ENCODE measurements at regions not wholly inside any gene's neighbourhood (a gene's known extent, or its start where the extent isn't known, plus 50 kb on each side); places are given as distances from the start of the nearest gene placed in this dataset.
A peak's percentile ranks its signal among the peaks of the same experiment; 100 is the strongest.
"Not testable (repeated sequence)": the region's sequence is repeated elsewhere in the genome, so short reads cannot be mapped to it uniquely, and the experiment has no call there.

- DNase-seq: no peak
Observed at GRCh38 chr3:30305021-30305420, 301.4 kb upstream of the TGFBR2 start.

DNA sequence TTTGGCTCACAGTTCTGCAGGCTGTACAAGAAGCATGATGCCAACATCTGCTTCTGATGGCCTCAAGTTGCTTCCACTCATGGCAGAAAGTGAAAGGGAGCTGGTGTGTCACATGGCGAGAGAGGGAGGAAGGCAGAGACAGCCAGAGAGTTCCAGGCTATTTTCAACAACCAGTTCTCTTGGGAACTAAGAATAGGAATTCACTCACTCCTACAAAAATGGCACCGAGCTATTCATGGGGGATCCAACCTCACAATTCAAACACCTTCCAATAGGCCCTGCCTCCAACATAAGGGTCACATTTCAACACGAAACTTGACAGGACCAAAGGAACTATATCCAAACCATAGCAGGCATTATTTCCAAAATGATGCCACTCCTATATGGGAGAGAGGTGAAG lies 299.5 kb upstream of the TGFBR2 start:
- DNase-seq: no peak

DNA sequence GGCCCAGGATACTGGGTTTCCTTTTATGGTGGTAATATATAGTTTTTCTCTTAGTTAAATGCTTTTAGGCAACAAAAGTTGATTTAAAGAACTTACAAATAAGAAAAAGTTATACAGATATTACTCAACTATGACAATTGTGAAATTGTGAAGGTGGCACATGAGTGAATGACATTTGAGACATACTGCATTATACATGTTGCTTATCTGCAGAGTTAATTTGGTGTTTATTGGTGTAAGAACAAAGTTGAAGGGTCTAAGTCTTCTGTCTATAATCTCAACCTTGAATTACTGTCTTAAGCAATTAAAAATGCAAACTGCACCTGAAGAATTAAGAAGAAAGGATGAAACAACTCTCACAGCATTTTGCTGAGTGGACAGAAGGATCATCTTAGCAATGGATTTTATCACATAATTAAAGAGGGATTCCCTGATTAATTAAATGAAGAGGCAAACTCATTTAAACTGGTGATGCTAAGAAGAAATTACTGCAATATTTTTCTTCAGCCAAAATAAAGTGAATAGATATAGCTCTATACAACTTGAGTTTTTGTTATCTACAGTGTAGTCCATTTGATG lies 298.9 kb upstream of the TGFBR2 start:
- no peak for DNase-seq

- peak; percentile 51 for DNase-seq
Observed at GRCh38 chr3:30308131-30308530, 298.3 kb upstream of the TGFBR2 start.

DNA sequence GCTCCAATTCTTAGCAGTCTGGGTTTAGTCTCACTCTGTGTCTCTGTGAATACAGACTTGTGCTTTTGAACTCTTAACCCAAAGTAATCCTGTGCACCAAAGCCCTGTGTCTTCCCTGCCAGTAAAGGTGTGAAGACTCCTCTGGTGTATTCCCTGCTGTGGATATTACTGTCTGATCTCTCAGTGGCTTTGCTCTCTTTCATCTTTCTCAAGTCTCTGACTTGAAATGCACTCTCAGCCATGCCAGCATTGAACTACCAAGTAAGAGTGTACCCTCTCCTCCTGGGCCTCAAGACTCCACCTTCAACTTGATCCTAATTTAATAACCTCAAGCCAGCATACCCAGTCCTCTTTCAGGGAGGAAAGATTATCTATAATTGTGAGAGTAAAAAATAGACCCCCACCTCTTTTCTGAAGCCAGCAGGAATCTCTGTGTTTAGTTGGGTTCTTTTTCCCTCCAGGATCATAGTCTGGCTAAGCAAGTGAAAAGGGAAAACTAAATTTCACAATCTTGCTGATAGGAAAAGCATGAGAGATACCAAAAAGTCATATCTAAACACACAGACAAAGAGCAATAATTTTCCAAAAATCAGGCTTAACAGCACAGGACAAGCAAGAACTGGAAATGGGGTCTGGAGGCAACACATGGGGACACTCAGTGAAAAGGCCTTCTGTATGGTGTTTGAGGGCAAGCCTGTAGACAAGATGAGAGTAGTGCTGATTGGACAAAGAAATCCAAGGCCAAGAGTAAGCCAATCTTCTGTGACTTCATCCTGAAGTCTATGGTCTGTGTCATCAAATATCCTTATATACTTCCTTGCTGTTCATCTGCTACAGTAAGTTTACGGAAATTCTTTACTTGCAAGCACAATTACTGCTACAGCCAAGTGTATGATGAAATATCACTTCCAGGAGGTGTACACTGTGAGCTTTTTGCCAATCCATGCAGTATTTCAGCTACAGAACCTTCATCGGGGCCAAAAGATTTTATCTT lies 296.1 kb upstream of the TGFBR2 start:
- DNase-seq: peak; percentile 71

GRCh38 chr3:30311781-30312180 lies 294.6 kb upstream of the TGFBR2 start:
- DNase-seq: no peak

- DNase-seq: no peak
Observed at GRCh38 chr3:30313840-30314239, 292.6 kb upstream of the TGFBR2 start.

- DNase-seq: no peak
Observed at GRCh38 chr3:30314757-30315325, 291.6 kb upstream of the TGFBR2 start.

DNA sequence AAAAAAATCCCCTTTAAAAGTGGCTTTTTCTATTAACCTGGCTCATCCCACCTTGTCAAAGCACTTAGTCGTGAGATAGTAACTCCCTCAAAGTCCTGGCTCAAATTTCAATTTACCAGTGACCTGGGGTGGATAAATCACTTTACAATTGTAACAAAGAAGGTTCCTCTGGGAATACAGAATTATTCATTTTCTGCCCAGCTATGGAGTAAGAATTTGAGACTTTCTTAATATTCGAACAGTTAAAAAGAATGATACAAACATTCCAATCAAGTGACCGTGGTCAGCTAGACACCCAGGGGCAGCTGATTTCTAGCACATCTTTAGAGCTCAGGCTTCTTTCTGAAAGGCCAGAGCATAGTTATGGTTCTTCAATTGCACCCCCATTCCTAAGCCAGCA lies 291.0 kb upstream of the TGFBR2 start:
- peak; percentile 82 for DNase-seq

- DNase-seq: no peak
Observed at GRCh38 chr3:30317561-30317960, 288.8 kb upstream of the TGFBR2 start.

GRCh38 chr3:30318110-30318509 lies 288.3 kb upstream of the TGFBR2 start:
- no peak for DNase-seq

- DNase-seq: peak; percentile 62
Observed at GRCh38 chr3:30319713-30320112, 286.7 kb upstream of the TGFBR2 start.

- no peak for DNase-seq
Observed at GRCh38 chr3:30320392-30320791, 286.0 kb upstream of the TGFBR2 start.

DNA sequence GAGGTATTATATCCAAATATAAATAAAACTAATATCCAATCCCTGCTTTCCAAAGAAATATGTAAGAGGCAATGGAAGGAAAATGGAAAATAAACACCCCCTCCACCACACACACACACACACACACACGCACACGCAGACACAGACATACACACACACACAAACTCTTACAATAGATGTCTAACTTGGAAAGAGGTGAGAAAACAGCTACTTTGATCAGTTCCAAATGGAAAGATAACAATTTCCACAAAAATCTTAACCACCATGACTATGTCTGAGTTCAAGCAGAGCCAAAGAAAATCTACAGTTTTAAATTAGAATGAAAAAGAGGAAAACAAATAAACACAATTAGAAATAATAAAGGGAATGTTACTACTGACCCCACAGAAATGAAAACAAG lies 285.3 kb upstream of the TGFBR2 start:
- DNase-seq: no peak

DNA sequence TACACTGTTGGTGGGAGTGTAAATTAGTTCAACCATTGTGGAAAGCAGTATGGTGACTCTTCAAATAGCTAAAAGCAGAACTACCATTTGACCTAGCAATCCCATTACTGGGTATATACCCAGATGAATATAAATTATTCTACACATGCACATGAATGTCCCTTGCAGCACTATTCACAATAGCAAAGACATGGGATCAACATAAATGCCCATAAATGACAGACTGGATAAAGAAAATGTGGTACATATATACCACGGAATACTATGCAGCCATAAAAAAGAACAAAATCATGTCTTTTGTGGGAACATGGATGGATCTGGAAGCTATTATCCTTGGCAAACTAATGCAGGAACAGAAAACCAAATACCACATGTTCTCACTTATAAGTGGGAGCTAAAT lies 282.8 kb upstream of the TGFBR2 start:
- DNase-seq: not testable (repeated sequence)

DNA sequence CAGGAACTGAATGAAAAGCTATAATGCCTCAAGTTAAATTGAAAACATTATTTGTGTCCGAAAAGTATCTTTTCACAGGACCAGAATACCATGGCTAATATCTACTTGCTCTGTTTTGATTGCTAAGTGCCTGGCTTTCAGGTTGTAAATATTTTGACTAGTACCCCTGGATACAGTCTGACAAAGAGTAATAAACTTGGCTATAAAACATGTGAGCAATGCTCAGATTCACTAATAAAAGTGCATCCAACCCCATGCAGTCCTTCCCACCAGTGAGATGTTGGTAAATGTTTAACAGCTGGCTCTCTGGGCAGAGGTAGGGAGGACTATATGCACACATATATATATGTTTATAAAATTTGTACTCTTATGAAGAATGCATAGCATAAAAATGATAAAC lies 281.8 kb upstream of the TGFBR2 start:
- DNase-seq: no peak

- DNase-seq: not testable (repeated sequence)
Observed at GRCh38 chr3:30327976-30328375, 278.4 kb upstream of the TGFBR2 start.

- DNase-seq: not testable (repeated sequence)
Observed at GRCh38 chr3:30328935-30329334, 277.5 kb upstream of the TGFBR2 start.

- no peak for DNase-seq
Observed at GRCh38 chr3:30331519-30331918, 274.9 kb upstream of the TGFBR2 start.

DNA sequence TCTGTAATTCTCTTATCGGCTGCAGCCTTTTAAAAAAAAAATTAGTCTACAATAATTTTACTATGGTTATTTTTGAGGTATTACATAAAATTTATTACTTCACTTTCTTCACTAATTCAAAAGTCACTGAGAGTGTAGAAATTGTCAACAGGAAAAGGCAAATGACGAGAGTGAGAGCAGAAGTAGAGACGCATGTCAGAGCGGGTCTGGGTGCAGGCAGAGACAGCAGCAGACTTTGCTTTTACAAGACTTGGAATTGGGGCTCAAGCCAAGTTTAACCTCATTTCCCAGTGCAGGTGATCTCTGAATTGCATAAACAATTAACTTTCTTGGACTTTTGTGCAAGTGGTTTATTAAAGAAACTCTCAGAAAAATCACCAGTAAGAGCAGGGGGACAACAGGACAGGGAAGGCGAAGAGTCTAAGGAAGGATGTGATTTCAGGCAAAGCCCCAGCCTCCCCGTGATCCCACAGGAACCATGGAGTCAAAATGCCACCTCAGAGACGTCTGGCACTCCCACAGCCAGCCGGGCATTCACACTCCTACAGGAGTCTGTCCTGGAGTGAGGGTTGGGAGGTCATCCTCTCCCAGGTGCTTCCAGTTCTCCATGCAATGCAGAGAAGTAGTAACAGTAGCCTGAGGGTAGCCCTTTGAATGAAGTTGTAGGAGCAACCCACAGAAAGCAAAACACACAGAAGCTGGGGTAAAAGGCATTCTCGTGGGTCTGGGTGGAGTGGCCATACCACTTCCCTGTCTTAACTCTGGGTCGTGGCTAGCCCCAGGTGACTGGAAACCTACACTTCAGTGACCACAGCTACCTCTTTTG lies 274.0 kb upstream of the TGFBR2 start:
- DNase-seq: no peak

DNA sequence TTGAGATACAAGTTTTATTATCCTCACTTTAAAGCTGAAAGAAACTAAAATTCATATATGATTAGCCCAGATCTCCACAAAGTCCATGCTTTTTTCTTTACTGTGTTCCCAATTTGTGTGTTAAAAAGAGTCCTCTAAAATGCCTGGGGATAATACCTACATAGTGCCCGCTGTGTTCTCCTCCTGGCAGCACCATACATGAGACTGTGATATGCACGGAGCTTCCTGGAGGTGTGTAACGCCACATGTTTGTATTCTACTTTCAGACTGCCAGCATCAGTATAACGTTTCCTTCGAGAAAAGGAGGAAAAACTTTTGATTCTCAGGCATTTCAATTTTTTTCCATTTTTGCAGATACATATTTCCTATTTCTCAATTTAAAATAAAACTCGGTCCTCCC lies 273.3 kb upstream of the TGFBR2 start:
- DNase-seq: no peak

GRCh38 chr3:30333903-30334302 lies 272.5 kb upstream of the TGFBR2 start:
- peak; percentile 48 for DNase-seq

DNA sequence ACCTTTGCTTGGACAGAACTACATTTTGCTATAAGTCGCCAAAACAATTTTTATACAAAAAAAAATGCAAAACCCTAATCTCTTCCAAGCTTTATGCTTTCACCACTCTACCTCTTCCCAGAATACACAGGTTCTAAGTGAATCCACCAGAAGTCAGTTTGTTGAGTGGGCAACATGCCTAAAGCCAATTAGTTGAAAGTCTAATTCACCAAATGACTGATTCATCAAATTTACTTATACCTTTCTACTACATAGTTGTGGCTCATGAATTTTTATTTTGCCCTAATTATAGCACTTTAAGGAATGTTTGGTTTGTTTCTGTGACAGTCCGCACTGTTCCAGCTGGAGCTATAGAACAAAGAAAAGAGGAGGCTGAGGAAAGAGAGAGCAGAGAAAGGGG lies 265.9 kb upstream of the TGFBR2 start:
- no peak for DNase-seq
